ENCODE measurements at regions not wholly inside any gene's neighbourhood (a gene's known extent, or its start where the extent isn't known, plus 50 kb on each side); places are given as distances from the start of the nearest gene placed in this dataset.

DNA sequence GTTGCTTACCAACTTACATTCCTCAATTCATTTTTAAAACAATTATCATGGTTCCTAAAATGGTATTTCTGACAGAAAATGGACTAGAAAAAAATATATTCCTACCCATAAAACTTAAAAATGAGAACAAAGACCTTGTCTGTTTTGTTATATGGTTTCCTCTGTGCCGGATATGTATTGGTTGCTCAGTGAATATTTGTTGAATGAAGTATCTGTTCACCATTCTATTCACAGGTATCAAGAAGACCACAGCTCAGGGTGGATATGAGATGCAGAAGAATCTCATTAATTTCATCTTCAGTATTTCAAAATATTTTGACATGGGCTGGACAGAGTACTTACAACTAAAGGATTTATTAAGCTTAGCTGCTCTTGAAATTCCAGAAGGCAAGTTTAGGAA lies 58.1 kb downstream of the TUSC7 start:
- H3K4me3 ChIP-seq (ENCODE audit: low read depth, low read length): no peak overlapping the region
- no peak for DNase-seq (ENCODE audit: low read depth)
- TF ChIP-seq, protein P1, sequence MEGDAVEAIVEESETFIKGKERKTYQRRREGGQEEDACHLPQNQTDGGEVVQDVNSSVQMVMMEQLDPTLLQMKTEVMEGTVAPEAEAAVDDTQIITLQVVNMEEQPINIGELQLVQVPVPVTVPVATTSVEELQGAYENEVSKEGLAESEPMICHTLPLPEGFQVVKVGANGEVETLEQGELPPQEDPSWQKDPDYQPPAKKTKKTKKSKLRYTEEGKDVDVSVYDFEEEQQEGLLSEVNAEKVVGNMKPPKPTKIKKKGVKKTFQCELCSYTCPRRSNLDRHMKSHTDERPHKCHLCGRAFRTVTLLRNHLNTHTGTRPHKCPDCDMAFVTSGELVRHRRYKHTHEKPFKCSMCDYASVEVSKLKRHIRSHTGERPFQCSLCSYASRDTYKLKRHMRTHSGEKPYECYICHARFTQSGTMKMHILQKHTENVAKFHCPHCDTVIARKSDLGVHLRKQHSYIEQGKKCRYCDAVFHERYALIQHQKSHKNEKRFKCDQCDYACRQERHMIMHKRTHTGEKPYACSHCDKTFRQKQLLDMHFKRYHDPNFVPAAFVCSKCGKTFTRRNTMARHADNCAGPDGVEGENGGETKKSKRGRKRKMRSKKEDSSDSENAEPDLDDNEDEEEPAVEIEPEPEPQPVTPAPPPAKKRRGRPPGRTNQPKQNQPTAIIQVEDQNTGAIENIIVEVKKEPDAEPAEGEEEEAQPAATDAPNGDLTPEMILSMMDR (IDR thresholded peaks at IDR 0.05; ENCODE audit: insufficient read depth, low read depth, low read length): no peak

DNA sequence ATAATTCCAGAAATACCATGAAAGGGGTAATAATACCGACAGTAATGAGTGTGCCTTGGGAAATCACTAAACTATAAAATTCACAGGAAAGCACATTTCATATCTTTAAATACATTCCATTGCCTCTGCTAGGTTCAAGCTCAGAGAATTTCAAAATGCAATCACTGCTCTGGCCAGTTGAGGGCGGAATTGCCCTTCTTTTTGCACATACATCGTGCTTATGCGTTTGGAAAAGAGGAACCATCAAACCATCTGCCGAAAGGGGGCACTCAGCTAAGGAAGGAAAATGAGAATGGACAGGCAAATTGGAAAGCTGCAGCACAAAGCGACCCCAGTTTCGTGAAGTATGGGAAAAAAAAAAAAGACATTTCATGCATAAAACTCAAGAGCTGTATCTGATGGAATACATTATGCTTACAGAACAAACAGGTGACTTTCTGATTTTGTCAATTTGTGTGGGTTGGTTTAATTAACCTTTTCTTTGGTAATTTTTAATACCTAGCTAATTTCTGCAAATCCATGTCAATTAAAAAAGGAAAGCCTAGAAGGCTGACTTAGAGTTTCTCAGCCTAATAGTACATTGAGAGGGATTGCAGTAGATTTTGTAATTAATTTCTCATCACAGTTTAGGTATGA lies 61.4 kb downstream of the TUSC7 start:
- DNase-seq (ENCODE audit: low read depth): peak; percentile 76
- no peak overlapping the region for H3K4me3 ChIP-seq (ENCODE audit: low read depth, low read length)

DNA sequence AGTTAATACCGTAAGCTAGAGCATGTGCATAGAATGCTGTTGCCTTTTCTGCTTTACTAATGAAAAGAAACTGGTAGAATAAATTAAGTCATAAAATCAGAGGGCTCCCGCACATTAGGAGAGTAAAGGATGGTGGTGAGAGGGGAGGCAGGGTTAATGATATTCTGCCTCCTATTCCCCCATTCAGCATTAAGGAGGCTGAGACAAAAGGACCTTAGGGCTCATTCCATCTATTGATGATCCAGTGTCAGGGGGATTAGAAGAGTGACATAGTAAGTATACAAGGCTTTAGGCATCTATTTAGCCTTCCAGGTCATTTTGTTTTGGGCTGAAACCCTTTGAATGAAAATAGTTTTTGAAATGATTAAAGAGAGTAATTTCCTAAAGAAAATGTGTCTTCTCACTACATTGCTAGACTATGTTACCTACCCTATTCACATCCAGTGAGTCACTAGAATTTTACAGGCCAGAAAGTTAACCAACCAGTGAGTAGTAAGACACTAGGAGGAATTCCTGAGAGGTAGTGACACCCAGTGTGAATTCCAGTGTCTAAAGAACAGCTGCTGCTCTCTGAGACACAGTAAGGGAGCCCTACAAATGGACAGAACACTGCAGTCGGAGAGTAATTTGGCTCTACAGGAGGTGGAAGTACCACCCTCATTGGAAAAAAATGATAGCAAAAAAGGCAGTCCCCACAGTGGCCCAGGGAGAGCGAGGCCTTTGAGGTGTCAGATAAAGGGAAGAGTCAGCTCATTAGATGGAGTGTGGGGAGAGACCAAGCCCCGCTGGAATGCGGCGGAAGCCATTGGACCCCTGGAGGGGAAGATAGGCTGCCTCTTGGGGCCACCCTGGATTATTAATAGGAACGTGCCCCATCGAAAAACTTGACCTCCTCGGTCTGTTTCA lies 67.6 kb downstream of the TUSC7 start:
- DNase-seq (ENCODE audit: low read depth): no peak
- H3K4me3 ChIP-seq (ENCODE audit: low read depth, low read length): no peak overlapping the region

More for the DNA sequence above, 61.4 kb downstream of the TUSC7 start:
- TF ChIP-seq, protein P1 (IDR thresholded peaks at IDR 0.05; ENCODE audit: insufficient read depth, low read depth, low read length): peak; percentile 97

DNA sequence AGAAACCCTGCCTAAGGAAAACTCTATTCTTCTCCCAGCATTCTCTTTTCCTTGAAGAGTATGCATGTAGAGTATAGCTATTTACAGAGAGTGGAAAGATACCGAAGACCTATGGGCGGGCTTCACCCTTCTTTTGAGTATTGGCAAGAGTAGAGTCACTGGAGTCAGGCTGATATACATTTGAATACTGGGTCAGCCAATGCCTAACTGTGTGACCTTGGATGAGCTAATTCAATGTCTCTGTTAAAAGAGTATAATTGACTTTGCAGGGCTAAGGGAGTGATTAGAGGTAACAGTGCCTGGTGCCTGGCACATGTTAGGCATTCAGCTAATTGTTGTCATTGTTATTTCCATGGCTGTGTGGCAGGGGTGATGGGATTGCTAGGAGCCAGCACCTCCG lies 75.6 kb downstream of the TUSC7 start:
- TF ChIP-seq, protein P1 (IDR thresholded peaks at IDR 0.05; ENCODE audit: insufficient read depth, low read depth, low read length): no peak
- no peak overlapping the region for H3K4me3 ChIP-seq (ENCODE audit: low read depth, low read length)
- no peak for DNase-seq (ENCODE audit: low read depth)

More for the DNA sequence above, 67.6 kb downstream of the TUSC7 start:
- TF ChIP-seq, protein P1 (IDR thresholded peaks at IDR 0.05; ENCODE audit: insufficient read depth, low read depth, low read length): no peak

DNA sequence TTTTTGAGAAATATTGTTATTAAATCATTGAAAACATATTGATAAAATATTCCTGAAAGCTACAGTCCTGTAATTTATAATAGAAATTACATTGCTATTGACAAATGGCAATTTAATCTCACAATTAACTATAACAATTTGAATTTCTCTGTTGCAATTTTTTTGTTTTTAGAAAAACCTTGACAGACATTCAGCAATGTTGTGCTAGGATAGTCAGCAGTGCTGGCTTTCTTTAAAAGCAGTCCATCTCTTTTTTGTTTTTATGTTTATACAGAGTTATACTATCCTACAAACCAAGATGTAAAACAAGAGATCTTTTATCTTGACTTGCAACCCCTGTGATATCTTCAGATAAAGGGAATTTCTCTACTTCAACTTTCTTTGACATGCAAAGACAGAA lies 93.1 kb downstream of the TUSC7 start:
- DNase-seq (ENCODE audit: low read depth): no peak
- no peak overlapping the region for H3K4me3 ChIP-seq (ENCODE audit: low read depth, low read length)
- TF ChIP-seq, protein P1 (IDR thresholded peaks at IDR 0.05; ENCODE audit: insufficient read depth, low read depth, low read length): no peak

DNA sequence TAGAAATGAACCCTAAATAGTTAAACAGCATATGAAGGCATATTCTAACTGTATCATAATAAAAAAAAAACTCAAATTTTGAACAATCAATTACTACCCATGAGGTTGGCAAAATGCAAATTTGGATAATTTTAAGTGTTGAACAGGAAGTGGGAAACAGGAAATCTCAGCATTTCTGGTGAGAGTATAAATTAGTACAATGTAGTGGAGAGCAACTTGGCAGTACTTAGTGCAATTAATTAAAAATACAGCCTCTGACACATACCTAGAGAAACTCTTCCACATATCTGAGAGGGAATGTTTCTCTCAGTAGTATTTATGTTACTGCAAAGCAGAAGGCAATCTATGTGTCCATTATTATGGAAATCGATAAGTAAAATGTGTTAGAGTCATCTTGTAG lies 96.8 kb downstream of the TUSC7 start:
- TF ChIP-seq, protein P1 (IDR thresholded peaks at IDR 0.05; ENCODE audit: insufficient read depth, low read depth, low read length): no peak
- H3K4me3 ChIP-seq (ENCODE audit: low read depth, low read length): no peak overlapping the region

More for the DNA sequence above, 96.8 kb downstream of the TUSC7 start:
- no peak for DNase-seq (ENCODE audit: low read depth)
